Renal cortex interstitium (tissue), 11 donors: ENCODE measurements at regions not wholly inside any gene's neighbourhood (a gene's known extent, or its start where the extent isn't known, plus 50 kb on each side); places are given as distances from the start of the nearest gene placed in this dataset.
"Not testable (repeated sequence)": the region's sequence is repeated elsewhere in the genome, so short reads cannot be mapped to it uniquely, and the experiment has no call there.

Experiments
- DNase-seq, 11 donors: peaks; one replicate each; pipeline ENCODE4 v3.0.0-alpha.2; 2013; ENCODE audit warnings: low read depth in 9 of 11, low spot score in 4 of 11; ENCODE audit errors: extremely low read depth in 1 of 11

GRCh38 chr1:121443001-121443540 is 258.3 kb downstream of the SRGAP2C start:
- peak in 3 of 11 donors; percentile 7 to 16 (median 9) for DNase-seq

GRCh38 chr1:121444096-121444495 is 259.3 kb downstream of the SRGAP2C start:
- no peak for DNase-seq

GRCh38 chr1:121445679-121446078 is 260.9 kb downstream of the SRGAP2C start:
- DNase-seq, result no peak

GRCh38 chr1:121447280-121447923 is 262.6 kb downstream of the SRGAP2C start:
- DNase-seq, result not testable (repeated sequence)

- DNase-seq, result not testable (repeated sequence)
These were observed 263.3 kb downstream of the SRGAP2C start for GRCh38 chr1:121448064-121448463.

- DNase-seq, result no peak
These were observed 264.1 kb downstream of the SRGAP2C start for GRCh38 chr1:121448851-121449250.

- DNase-seq, result no peak
These were observed 267.7 kb downstream of the SRGAP2C start for GRCh38 chr1:121452484-121452883.

GRCh38 chr1:121458291-121459048 is 273.7 kb downstream of the SRGAP2C start:
- peak in 1 of 11 donors; percentile 5 for DNase-seq

GRCh38 chr1:121459235-121459634 is 274.5 kb downstream of the SRGAP2C start:
- DNase-seq, result no peak

GRCh38 chr1:121469395-121469794 is 284.6 kb downstream of the SRGAP2C start:
- DNase-seq, result not testable (repeated sequence)

- not testable (repeated sequence) for DNase-seq
These were observed 285.6 kb downstream of the SRGAP2C start for GRCh38 chr1:121470401-121470800.

- no peak for DNase-seq
These were observed 286.7 kb downstream of the SRGAP2C start for GRCh38 chr1:121471523-121471922.

GRCh38 chr1:121472017-121472416 is 287.2 kb downstream of the SRGAP2C start:
- no peak for DNase-seq

GRCh38 chr1:121483234-121483633 is 298.5 kb downstream of the SRGAP2C start:
- DNase-seq, result no peak

GRCh38 chr1:121483961-121484424 is 299.2 kb downstream of the SRGAP2C start:
- no peak for DNase-seq

GRCh38 chr1:121494796-121495195 is 310.0 kb downstream of the SRGAP2C start:
- DNase-seq, result not testable (repeated sequence)

GRCh38 chr1:121511455-121511854 is 326.7 kb downstream of the SRGAP2C start:
- not testable (repeated sequence) for DNase-seq

GRCh38 chr1:121511876-121512275 is 327.1 kb downstream of the SRGAP2C start:
- DNase-seq, result not testable (repeated sequence)

GRCh38 chr1:121515235-121515634 is 330.5 kb downstream of the SRGAP2C start:
- DNase-seq, result no peak
